Type B pancreatic cell (in vitro differentiated cells): ENCODE measurements at regions not wholly inside any gene's neighbourhood (a gene's known extent, or its start where the extent isn't known, plus 50 kb on each side); places are given as distances from the start of the nearest gene placed in this dataset.

Experiments
- DNase-seq: peaks from one replicate; pipeline ENCODE4 v3.0.0; 2021; ENCODE audit warnings: mixed read lengths; ENCODE audit not compliant: unreplicated experiment; ENCODE audit errors: extremely low spot score
- H3K27ac Mint-ChIP-seq: 2 replicates; pipeline ENCODE4 v1.8.0; 2021; ENCODE audit warnings: mild to moderate bottlenecking, mixed read lengths
- H3K27me3 Mint-ChIP-seq: 2 replicates; pipeline ENCODE4 v1.8.0; 2021; ENCODE audit warnings: mixed read lengths
- H3K36me3 Mint-ChIP-seq: 2 replicates; pipeline ENCODE4 v1.8.0; 2021; ENCODE audit warnings: mixed read lengths
- H3K4me1 Mint-ChIP-seq: one replicate; pipeline ENCODE4 v1.8.0; 2021; ENCODE audit warnings: mixed read lengths; ENCODE audit not compliant: unreplicated experiment
- H3K4me3 Mint-ChIP-seq: 2 replicates; pipeline ENCODE4 v1.8.0; 2021; ENCODE audit warnings: mild to moderate bottlenecking, mixed read lengths
- H3K9me3 Mint-ChIP-seq: 2 replicates; pipeline ENCODE4 v1.8.0; 2021; ENCODE audit warnings: mixed read lengths
- CTCF ChIP-seq: fragments of 200-600 bp; sonication (generic); conservative IDR thresholded peaks from 2 replicates; pipeline ENCODE4 v1.5.0; 2021; ENCODE audit warnings: antibody characterized with exemption, mild to moderate bottlenecking

DNA sequence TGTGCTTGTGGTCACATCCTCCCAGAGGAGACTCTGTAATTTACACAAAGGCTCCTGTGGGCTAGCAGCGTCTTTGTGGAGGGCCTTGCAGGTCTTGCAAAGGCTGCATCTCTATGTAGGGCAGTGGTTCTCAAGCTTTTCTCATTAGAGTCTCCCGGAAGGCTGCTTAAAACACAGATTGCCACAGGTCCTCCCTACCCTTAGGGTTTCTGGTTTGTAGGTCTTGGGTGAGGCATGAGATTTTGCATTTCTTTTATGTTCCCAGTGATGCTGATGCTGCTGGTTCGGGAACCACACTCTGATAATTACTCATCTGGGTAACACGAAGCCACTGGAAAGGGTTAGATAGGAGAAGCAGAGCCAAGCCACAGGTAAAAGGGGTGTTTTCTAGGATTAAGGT is 151.3 kb upstream of the ZBED5 start:
- Mint-ChIP-seq H3K27me3 (peaks cover 38% of the 10 kb centered on the region), H3K9me3 (no peaks in the 10 kb centered on the region), H3K4me1 (peaks cover 9% of the 10 kb centered on the region), H3K4me3 (no peak overlapping the region), H3K36me3 (no peaks in the 10 kb centered on the region), H3K27ac (no peak overlapping the region)
- DNase-seq, result no peak
- TF ChIP-seq CTCF, result no peak

- Mint-ChIP-seq H3K27ac (no peak overlapping the region), H3K4me3 (no peak overlapping the region), H3K9me3 (no peaks in the 10 kb centered on the region), H3K36me3 (no peaks in the 10 kb centered on the region), H3K4me1 (no peaks in the 10 kb centered on the region), H3K27me3 (peaks cover 28% of the 10 kb centered on the region)
- TF ChIP-seq CTCF, result no peak
- DNase-seq, result no peak
These were observed 146.2 kb upstream of the ZBED5 start for GRCh38 chr11:11004069-11004468.

GRCh38 chr11:11003226-11003625 is 145.4 kb upstream of the ZBED5 start:
- Mint-ChIP-seq H3K4me1 (no peaks in the 10 kb centered on the region), H3K27ac (no peak overlapping the region), H3K27me3 (peaks cover 29% of the 10 kb centered on the region), H3K9me3 (no peaks in the 10 kb centered on the region), H3K4me3 (no peak overlapping the region), H3K36me3 (no peaks in the 10 kb centered on the region)
- DNase-seq, result no peak
- TF ChIP-seq CTCF, result no peak

DNA sequence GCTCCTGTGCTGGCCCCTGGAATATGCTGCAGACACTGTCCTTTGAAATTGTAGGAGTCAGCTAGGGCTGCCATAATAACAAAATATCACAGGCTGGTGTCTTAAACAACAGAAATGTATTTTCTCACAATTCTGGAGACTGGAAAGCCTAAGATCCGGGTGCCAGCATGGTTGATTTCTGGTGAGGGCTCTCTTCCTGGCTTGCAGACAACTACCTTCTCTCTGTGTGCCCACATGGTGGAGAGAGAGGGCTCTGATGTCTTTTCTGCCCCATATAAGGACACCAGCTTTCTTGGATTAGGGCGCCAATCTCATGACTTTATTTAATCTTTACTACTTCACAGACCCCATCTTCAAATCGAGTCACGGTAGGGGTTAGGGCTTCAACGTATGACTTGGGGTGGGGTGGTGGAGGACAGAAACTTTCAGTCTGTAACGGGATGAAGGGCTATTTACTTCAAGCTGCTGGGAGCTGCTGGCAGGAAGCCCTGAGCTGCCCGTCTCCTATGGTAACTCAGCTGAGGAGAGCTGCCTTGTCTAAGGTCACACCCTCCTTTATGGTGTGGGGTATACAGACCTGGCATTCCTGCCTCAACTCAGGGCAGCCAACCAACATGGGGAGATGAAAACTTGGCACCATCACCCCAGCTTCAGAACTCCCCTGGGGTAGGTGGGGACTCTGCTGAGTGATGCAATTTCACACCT is 142.9 kb upstream of the ZBED5 start:
- Mint-ChIP-seq H3K36me3 (no peaks in the 10 kb centered on the region), H3K27ac (no peak overlapping the region), H3K27me3 (peaks cover 28% of the 10 kb centered on the region), H3K4me3 (no peak overlapping the region), H3K4me1 (no peaks in the 10 kb centered on the region), H3K9me3 (no peaks in the 10 kb centered on the region)
- TF ChIP-seq CTCF, result no peak
- no peak for DNase-seq

DNA sequence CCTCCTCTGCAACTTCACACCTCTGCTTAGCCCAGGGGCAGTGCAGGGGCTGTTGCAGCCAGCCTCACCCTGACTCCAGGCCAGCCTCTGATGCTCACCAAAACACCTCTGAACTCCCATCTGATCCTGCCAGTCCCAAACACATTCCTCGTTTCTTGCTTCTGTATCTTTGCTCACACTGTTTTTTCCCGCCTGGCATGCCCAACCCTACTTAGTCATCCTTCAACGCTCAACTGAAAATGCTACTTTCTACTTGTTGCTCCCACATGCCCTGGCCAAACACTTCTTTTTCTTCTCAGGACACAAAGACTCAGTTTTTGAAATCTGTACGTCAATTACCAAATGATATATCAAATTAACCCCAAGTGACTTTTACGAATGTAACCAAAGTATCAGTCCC is 140.8 kb upstream of the ZBED5 start:
- H3K27ac Mint-ChIP-seq, result no peak overlapping the region
- H3K4me1 Mint-ChIP-seq, result no peaks in the 10 kb centered on the region
- no peak overlapping the region for H3K4me3 Mint-ChIP-seq
- H3K36me3 Mint-ChIP-seq, result no peaks in the 10 kb centered on the region
- TF ChIP-seq CTCF, result no peak
- peaks cover 21% of the 10 kb centered on the region for H3K27me3 Mint-ChIP-seq
- no peaks in the 10 kb centered on the region for H3K9me3 Mint-ChIP-seq
- no peak for DNase-seq

- TF ChIP-seq CTCF, result no peak
- no peaks in the 10 kb centered on the region for H3K36me3 Mint-ChIP-seq
- H3K27ac Mint-ChIP-seq, result no peak overlapping the region
- no peak overlapping the region for H3K4me3 Mint-ChIP-seq
- no peak for DNase-seq
- peaks cover 17% of the 10 kb centered on the region for H3K27me3 Mint-ChIP-seq
- H3K9me3 Mint-ChIP-seq, result no peaks in the 10 kb centered on the region
- peaks cover 2% of the 10 kb centered on the region for H3K4me1 Mint-ChIP-seq
These were observed 138.8 kb upstream of the ZBED5 start for GRCh38 chr11:10996678-10997077.
